ENCODE measurements at regions not wholly inside any gene's neighbourhood (a gene's known extent, or its start where the extent isn't known, plus 50 kb on each side); places are given as distances from the start of the nearest gene placed in this dataset.

DNA sequence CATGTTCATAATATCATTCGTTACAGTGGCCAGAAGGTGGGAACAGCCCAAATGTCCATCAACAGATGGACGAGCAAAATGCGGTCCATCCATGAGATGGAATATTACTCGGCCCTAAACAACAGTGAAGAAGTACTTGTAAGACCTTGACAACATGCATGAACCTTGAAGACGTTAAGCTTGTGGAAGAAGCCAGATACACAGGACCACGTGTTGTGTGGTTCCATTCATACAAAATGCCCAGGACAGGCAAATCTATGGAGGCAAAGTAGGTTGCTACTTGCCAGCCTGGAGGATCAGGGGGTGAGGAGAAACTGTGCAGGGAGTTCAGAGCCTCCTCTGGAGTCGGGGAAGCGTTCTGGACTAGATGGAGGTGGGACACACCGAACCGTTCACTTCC lies 207.1 kb downstream of the ERMARD start:
- H3K4me1 ChIP-seq (ENCODE audit: low read depth) = no peaks in the 10 kb centered on the region
- no peak overlapping the region for H3K4me3 ChIP-seq
- H3K36me3 ChIP-seq = no peaks in the 10 kb centered on the region
- H3K9me3 ChIP-seq (ENCODE audit: low read depth) = no peaks in the 10 kb centered on the region
- H3K27me3 ChIP-seq = peaks cover 10% of the 10 kb centered on the region
- TF ChIP-seq, protein P1, sequence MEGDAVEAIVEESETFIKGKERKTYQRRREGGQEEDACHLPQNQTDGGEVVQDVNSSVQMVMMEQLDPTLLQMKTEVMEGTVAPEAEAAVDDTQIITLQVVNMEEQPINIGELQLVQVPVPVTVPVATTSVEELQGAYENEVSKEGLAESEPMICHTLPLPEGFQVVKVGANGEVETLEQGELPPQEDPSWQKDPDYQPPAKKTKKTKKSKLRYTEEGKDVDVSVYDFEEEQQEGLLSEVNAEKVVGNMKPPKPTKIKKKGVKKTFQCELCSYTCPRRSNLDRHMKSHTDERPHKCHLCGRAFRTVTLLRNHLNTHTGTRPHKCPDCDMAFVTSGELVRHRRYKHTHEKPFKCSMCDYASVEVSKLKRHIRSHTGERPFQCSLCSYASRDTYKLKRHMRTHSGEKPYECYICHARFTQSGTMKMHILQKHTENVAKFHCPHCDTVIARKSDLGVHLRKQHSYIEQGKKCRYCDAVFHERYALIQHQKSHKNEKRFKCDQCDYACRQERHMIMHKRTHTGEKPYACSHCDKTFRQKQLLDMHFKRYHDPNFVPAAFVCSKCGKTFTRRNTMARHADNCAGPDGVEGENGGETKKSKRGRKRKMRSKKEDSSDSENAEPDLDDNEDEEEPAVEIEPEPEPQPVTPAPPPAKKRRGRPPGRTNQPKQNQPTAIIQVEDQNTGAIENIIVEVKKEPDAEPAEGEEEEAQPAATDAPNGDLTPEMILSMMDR (IDR thresholded peaks at IDR 0.05; ENCODE audit: low read depth, low read length) = no peak
- no peak overlapping the region for H3K27ac ChIP-seq
- DNase-seq (ENCODE audit: low read depth in 1 of 2, low spot score in 1 of 2) = no peak

DNA sequence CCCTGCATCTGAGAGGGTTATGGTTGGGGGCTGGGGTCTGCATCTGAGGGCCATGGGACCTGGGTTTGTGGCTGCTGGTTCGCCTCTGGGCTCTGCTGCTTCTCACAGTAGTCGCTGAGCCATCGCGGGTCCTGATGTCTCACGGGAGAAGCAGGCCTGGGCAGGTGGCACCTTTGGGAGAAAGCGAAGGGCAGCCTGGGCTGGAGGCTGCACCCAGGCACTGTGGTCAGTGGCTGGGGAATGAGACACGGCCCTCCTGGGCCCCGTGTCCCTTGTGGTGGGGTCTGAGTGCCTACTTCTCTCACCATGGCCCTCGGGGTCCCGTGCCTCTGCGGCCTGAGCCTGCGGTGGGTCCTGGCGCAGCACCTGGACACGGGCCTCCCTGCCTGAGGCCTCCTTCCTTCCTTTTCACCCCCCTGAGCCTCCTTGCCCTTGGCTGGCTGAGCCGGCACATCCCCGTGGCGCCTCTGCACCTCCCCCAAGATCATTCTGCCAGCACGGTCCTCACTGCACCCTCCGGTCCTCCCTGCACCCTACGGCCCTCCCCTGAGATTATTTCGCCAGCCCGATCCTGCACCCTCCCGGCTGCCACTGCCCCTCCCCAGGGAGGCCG lies 206.0 kb downstream of the ERMARD start:
- Histone ChIP-seq H3K4me3 (no peak overlapping the region), H3K27ac (no peak overlapping the region), H3K36me3 (no peaks in the 10 kb centered on the region), H3K27me3 (peaks cover 5% of the 10 kb centered on the region), H3K4me1 (ENCODE audit: low read depth) (no peaks in the 10 kb centered on the region), H3K9me3 (ENCODE audit: low read depth) (no peaks in the 10 kb centered on the region)
- no peak for DNase-seq (ENCODE audit: low read depth in 1 of 2, low spot score in 1 of 2)
- TF ChIP-seq, protein P1 (IDR thresholded peaks at IDR 0.05; ENCODE audit: low read depth, low read length) = no peak

DNA sequence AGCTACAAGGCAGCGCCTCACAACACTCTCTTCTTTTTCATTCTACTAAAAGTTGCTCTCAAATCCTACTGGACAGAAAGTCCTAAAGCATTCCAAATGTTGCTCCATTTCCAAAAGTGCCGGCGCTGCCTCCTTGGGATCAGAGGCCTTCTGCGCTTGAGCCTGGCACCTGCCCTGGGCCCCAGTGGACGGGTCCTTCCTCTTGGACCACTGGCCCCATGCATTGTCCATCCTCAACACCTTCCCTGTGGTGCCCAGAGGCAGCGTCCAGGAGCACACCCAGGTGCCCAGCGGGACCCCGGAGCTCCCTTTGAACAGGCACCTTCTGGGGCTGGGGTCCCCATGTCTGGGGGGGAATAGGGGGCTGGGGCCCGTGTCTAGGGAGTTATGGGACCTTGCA lies 205.2 kb downstream of the ERMARD start:
- H3K36me3 ChIP-seq = no peaks in the 10 kb centered on the region
- no peak overlapping the region for H3K4me3 ChIP-seq
- TF ChIP-seq, protein P1 (IDR thresholded peaks at IDR 0.05; ENCODE audit: low read depth, low read length) = no peak
- no peaks in the 10 kb centered on the region for H3K27me3 ChIP-seq
- no peaks in the 10 kb centered on the region for H3K4me1 ChIP-seq (ENCODE audit: low read depth)
- DNase-seq (ENCODE audit: low read depth in 1 of 2, low spot score in 1 of 2) = no peak
- H3K27ac ChIP-seq = no peak overlapping the region
- no peaks in the 10 kb centered on the region for H3K9me3 ChIP-seq (ENCODE audit: low read depth)

DNA sequence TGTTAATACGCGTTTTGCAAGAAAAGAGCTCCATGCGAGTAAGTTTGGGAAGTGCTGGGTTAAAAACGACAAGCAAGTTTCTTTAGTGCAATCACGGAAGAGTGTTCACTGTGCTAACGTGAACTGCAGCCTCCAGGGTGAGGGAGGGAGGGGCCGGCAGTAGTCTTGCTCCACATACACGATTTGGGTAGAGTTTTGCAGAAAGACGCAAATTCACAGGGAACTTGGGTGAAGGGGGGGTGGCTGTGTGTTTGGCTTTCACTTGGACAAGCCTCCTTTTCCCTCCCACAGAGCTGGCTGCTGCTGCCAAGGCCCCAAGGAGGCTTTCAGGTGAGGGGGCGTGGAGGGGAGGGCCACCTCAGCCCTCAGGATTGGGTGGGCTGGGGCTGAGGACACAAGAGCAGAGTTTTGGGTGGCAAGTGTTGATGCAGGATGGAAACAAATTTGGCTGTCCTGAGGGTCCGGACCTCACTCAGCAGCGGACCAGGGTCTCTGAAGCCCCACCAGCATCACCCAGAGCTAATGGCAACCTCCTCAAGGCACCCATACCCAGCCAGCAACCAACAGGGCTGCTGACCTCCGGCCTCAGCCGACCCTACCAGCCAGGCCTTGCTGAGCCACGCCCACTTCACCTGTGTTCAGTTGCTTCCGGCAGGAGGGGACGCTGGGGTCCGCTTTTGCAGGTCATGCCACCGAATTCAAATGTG lies 204.5 kb downstream of the ERMARD start:
- TF ChIP-seq, protein P1 (IDR thresholded peaks at IDR 0.05; ENCODE audit: low read depth, low read length) = no peak
- H3K9me3 ChIP-seq (ENCODE audit: low read depth) = no peaks in the 10 kb centered on the region
- H3K4me3 ChIP-seq = no peak overlapping the region
- no peaks in the 10 kb centered on the region for H3K36me3 ChIP-seq
- DNase-seq (ENCODE audit: low read depth in 1 of 2, low spot score in 1 of 2) = no peak
- no peaks in the 10 kb centered on the region for H3K27me3 ChIP-seq
- H3K4me1 ChIP-seq (ENCODE audit: low read depth) = no peaks in the 10 kb centered on the region
- H3K27ac ChIP-seq = no peak overlapping the region

DNA sequence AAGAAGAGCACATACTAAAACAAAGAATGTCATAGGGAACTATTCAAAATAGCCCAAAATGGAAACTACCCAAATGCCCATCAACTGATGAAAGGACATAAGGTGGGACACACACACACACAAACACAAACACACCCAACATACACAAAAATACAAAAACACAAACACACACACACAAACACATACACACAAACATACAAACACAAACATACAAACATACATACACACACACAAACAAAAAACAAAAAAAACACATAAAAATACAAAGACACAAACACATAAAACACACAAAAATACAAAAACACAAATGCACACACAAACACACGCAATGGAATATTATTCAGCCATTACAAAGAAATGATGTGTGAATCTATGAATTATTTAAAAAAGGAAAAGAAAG lies 203.6 kb downstream of the ERMARD start:
- Histone ChIP-seq H3K36me3 (no peaks in the 10 kb centered on the region), H3K27ac (no peak overlapping the region), H3K4me3 (no peak overlapping the region), H3K27me3 (no peaks in the 10 kb centered on the region), H3K9me3 (ENCODE audit: low read depth) (no peaks in the 10 kb centered on the region), H3K4me1 (ENCODE audit: low read depth) (no peaks in the 10 kb centered on the region)
- DNase-seq (ENCODE audit: low read depth in 1 of 2, low spot score in 1 of 2) = no peak
- TF ChIP-seq, protein P1 (IDR thresholded peaks at IDR 0.05; ENCODE audit: low read depth, low read length) = no peak
